ENCODE measurements at regions not wholly inside any gene's neighbourhood (a gene's known extent, or its start where the extent isn't known, plus 50 kb on each side); places are given as distances from the start of the nearest gene placed in this dataset.

DNA sequence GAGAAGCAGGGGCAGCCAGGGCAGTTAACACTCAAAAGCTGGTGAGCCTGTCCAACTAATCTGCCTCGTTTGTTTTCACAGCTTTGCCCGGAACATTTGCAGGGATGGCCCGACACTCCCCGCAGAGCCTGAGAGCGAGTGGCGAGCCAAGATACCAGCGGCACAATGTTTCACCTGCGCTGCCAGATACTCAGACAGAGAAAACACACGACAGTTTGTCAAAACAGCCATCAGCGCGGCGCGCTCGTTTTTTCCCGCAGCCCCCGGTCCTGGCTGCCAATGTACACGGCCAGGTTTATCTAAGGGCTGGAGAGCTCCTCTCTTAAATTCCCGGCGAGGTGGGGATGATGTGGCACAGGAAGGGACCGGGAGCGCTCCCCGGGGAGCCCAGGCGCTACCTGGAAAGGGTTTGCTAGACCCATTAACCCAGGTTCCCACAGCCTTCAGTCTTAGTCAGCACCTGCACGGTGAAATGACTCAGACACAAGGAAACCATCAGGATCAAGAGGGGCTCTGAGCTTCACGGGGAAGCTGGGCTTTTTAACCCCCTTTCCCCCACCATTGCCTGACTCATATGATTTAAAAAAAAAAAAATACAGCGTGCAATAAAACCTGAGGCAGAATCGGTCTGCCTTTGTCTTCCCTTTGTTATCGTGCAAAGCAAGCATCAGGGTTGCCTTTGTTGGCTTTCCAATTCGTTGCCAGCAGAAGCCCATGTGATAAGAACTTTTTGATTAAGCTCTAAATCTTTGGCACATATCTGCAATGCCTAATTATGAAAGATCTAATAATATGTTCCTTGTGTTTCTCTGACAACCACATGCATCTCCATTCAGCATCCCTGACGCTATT lies 186.2 kb downstream of the EFNB2 start:
- DNase-seq: peak; percentile 62

DNA sequence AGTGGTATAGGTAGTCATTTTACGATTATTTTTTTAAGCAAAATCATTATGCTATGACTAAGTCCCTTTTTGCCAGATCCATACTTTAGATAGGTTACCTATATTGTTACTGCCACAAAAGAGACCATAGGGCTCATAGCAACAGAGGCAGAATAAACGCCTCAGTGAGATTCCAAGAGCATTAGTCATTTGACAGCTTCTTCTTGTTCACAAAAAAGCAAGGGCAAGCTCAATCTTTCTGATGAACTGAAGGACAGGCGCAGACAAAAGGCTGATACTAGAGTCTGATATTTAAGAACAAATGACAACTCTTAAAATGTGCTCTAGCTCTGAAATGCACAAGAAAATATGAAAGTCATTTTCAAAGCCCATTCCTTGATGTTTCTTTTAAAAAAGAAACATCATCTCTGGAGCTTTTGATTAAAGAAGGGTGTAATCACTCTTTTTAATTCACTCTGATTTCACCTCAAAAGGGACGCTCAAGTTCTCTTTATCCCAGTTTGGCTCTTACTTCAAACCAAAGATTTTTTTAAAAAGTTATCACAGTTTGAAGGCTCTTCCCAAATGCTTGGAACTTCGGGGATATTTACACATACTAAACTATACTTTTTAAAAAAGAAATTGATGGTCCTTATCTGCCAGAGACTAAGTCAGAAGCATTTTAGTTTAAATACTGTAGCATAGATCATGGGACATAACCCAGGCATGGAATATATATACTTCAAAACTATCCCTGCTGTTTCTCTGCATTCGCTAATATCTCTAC lies 187.2 kb downstream of the EFNB2 start:
- peak; percentile 8 for DNase-seq

DNA sequence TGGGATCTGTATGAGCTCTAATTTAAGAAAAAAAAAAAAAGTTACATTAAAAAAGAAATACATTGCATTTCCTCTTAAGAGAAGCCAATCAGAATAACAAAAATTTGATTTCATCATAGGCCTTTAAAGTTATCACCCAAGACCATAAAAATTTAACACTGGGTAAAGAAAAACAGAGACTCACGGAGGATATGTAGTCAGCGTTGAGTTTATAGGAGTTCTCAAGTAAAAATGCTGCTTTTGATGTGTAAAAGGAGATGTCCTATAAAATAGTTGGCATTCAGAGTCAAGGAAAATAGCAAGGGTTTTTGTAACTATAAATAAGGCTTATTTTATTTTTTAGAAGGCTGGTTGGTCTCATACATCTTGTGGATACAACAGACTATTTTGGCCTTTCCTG lies 191.1 kb downstream of the EFNB2 start:
- no peak for DNase-seq

DNA sequence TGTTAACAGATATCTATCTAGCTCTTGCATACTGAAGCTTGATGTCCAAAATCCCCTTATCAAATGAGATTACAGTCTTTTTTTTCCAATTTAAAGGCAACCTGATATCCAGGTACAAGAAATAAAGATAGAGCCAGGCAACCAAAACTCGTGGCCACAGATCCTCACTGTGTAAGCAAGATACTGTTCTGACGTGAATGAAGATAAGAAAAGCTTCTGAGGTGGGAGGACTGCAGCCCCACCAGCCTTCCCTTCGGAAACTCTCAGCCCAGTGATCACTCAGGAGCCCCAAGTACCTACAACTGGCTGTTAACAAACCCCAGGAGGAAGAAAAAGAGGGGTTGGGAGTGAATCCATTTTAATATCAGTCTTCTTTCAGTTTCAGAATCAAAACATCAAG lies 191.6 kb downstream of the EFNB2 start:
- DNase-seq: no peak

DNA sequence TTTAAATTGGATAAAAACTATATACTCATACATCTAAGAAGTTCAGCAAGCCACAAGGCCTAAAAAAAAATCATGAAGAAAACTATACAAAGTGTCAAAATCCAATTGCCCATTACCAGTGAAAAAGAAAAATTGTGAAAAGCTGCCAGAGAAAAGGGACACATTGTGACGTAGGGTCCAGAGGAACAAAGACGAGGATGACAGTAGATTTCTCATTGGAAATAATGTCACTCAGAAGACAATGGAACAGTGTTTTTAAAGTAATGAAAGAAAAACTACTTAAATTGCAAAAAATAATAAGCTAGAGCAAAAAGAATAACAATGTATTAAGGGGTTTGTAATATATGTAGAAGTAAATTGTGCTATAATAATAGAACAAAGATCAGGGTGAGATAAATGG lies 195.2 kb downstream of the EFNB2 start:
- DNase-seq: no peak

DNA sequence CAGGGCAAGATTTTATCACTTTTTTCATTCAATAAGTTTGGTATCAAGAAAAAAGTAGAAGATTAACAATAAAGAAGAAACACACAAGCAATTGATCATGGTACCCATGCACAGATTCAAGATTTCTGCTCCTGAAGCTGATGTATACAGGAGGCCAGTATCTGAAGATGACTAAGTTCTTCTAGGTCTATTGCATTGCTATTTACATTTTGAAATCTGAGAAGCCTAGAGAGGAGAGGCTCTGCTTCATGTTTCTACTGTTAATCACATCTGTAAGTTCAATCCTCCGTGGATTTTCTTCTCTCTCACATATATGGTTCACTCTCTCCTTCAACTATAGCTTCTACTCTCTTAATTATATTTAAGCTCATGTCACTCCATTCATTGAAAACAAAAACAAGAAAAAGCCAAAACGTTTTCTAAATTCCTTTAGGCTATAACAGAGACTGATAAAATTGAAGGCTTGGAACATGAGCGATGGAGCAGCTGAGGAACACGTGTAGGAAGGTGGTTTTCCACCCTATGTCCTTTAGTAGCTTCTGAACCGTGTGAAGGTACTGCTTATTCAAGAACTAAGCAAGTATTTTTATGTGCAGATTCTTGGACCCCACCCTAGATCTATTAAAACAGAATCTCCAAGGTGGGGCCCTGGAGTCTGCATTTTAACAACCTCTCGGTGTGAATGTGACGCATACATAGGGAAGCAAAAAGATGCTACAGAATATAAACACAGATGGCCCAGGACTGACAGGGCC lies 198.2 kb downstream of the EFNB2 start:
- peak; percentile 26 for DNase-seq

DNA sequence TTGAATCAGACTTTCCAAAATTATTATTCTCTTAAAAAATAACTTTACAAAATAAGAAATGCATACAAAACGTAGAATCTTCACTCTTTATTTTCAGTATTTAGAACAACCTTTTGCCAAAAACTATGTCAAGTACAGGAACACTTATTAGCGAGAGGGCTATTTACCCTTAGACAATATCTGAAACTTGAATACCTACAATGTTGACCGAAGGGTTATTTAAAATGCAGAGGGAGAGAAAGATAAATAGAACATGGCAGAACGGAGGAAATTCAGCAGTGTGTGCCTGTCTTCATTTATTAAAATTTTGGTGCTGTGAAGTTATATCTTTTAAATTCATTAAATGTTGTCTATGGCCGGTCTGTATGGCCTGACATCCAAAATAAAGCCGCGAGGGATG lies 198.8 kb downstream of the EFNB2 start:
- peak; percentile 1 for DNase-seq

DNA sequence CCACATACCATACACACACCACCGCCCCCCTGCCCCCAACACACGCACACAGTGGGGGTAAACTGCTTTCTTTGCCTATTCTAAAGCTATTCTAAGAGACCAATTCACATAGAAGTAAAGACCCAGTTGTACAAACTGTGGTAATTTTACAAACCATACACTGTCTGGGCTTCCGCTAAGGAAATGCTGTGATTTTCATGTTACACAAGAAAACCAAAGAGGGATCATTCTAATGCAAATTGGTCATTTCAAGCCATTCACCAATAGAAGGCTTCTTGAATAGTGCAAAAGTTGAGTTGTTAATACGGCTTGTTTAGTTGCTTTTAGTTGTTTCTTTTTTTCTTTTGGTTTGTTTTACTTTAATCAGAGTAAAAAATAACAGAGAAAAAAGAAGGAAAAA lies 202.8 kb downstream of the EFNB2 start:
- no peak for DNase-seq

DNA sequence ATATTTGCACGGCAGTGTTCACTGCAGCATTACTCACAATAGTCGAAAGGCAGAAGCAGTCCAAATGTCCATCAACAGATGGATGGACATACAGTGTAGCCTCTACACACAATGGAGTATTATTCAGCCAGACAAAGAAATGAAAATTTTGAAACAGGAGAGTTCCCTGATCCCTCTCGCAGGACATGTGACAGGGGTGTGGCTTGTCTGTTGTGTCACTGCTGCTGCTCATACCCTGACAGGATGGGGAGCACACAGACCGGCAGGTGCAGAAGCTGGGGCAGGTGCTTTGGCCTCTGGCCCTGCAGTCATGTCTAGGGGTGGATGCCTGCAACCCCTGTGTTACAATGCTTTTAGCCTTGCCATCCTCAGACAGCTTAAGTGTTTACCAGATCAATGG lies 204.3 kb downstream of the EFNB2 start:
- peak; percentile 4 for DNase-seq

DNA sequence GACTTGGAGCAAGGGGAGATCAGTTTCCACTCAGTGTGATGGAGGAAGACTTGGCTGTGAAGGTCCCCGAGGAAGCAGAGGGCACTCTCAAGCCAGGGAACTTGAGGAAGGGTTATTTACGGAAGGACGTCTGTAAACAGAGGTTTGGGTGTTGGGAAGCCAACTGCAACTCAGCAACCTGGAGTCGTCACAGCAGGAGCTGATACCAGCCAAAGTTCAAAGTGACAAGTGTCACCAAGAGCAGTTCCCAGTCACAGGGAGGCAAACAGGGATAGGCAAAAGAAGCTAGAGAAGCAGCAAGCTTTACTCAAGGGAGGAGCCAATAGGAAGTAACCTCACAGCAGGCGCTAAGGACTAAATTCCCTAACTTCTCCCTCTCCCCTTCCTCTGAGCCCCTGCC lies 205.5 kb downstream of the EFNB2 start:
- DNase-seq: no peak

DNA sequence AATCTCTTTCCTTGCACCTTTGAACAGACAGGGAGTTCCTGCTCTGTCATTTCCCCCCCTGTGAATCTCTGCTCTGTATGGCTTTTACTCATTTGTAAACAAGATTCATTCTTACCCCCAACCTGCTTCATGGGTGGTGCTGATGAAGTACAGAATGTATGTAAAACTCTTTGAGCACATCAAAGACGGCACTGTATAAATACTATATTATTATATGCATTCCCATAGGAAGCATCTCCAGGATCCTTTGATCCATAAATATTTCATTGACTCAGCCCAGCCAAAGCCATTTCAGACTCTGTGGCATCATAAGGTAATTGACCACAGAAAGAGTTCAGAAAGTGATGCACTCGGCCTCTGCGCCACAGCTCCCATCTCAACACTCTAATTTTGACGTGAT lies 208.7 kb downstream of the EFNB2 start:
- DNase-seq: no peak

DNA sequence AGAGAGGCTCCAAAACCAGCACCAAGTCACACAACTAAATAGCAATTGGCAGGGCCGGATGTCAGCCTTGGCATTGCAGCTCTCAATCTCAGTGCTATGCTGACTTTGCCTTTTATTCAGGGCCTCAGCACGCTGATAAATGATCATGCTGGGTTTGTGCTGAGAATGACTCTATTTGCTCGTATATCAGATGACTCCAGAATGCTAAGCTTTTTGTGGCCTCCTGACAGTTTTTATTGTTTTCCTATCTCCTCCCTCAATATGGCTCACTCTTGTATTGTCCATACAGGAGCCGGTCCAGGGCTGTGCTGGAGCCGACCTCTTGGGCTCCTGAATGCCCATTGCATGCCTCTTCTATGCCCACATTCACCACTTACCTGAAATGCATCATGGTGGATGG lies 211.0 kb downstream of the EFNB2 start:
- DNase-seq: no peak

DNA sequence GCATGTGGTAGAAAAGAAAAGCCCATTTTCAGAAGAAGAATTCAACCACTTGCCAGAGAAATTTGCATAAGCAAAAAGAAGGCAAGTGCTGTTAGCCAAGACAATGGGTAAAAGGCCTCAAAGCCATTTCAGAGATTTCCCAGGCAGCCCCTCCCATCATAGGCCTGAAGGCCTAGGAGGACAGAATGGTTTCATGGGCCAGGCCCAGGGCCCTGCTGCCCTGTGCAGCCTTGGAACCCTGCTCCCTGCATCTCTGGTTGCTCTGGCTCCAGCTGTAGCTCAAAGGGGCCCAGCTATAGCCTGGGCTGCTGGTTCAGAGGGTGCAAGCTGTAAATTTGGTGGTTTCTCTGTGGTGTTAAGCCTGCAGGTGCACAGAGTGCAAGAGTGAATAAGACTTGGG lies 212.8 kb downstream of the EFNB2 start:
- no peak for DNase-seq

DNA sequence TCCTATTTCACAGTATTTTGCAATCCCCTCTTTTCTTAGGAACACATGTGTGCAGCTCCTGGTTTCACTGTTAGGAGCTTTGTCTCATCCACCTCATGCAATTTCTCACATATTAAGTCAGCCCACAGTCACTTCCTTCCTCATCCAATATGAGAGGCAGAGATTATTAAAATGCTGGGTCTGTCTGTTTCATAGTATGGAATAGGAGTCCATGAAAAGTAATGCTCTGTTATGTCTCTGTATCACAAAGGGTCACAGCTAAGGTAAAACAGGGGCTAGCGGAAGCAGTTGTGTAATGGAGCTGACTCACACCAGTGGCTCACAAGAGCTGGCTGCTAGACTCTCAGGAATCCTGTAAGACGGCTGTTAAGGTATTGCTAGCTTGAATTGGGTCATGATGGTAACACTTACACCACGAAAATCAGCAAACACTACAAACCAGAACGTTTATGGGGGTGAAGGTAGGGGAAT lies 216.5 kb downstream of the EFNB2 start:
- DNase-seq: no peak

DNA sequence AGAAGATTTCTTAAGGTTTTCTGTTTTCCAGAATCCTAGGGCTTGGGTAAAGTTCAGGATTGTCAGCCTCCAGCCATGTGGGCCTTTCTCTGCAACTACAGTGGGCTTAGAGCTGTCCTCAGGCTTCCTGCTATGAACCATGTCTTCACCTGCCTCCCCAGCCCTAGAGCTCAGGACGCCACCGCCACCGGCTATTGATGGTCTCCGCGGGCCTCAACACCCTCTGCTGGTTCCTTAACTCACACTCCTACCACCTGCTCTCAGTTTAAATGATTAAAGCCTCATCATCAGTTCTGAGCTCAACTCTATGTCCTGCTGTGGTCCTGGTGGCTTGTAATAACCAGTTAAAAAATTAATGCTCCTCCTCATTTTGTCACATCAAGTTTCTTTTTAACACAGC lies 221.0 kb downstream of the EFNB2 start:
- DNase-seq: no peak

DNA sequence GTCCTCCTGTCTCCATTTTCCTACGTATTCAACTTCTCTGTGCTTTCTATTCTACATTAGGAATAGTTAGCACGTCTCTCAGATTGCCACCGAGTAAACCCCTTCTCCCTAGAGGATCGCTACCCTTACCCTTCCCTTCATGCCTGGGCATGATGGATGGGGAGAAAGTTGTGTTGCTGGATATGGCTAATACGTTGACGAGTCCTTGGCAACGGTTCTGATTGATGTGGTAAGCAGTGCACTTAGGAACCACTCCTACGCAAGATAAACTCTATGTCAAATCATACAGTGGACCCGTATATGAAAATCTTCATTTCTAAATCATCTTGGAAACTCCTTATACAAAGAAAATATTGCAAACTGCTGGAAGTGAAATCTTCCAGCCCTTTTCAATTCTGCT lies 224.5 kb downstream of the EFNB2 start:
- no peak for DNase-seq

DNA sequence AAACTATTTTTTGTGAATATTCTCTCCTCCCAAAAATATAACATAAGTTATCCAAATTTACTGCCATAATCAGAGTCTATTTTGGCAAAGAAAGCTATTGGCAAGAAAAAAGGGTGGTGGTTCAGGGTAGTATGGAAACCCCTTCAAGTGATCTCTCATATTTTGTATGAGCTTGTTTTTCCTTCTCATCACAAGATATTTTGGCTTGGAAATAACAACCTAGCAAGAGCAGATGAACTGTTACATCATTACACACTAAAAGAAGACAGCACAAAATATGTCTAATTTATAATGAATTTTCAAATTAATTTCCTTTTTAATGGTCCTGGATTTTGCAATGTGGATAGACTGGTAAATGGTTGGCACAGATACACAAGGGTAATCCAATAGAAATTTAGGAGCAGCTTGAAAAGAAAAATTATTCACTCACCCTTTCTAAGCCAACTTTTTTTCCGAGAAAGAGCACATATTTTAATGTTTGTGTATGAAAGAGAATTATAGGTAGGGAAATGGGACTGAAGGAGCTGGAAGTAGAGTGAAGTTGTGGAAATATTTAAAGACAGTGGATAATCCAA lies 225.1 kb downstream of the EFNB2 start:
- DNase-seq: no peak

DNA sequence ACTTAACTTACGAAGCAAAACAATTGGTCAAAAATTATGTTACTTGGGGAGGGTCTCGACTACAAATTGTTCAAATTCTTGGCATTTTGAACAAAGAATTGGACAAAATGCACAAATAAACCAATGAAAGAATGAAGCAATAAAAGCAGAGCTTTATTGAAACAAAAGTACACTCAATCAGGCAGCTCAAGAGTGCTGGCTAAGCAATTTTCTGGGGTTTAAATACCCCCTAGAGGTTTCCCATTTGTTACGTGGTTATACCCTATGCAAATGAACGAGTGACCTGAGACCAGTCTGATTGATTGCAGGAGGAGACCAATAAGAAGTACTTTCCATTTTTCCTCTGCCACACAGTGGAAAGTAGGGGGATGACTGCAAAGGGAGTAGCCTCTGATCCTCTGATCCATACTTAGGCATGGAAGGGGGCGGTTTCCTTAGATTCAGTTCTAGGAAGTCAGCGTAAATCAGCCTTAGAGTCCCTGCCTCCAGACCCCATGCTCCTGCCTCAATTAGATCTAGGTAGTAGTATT lies 228.6 kb downstream of the EFNB2 start:
- no peak for DNase-seq

DNA sequence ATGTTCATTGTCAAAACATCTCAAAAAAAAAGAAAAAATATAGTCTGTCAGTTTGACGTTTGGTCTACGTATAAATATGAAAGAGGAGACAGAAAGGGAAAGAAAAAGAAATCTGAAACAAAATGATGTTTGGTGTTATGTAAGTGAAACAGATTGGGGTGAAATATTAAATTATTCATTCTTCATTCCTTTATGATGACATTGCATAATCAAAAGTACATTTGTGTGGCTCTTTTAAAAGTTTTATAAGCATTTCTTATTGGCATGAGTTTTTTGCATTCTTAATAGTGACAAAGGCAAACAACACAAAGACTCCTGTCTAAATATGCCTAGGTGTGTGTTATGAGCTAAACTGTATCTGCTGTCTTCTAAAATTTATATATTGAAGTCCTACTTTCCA lies 232.6 kb downstream of the EFNB2 start:
- DNase-seq: no peak

DNA sequence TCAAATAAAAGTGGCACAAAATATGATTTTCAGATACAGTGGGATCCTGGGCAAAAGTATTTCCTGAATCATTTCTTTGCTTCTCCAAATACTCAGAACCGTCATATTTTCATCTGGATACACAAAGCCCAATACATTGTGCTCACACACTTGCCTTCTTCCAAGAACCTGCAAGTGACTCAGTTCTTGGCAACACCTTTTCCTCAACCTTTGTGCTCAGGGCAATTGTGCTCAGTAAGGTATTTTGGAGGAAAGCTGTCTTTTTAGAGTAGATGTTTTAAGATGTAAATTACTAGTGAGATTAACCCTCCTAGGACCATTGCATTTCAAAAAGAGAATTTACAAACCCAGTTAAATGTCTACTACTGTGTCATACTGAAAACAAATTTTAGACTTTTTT lies 233.5 kb downstream of the EFNB2 start:
- DNase-seq: no peak

DNA sequence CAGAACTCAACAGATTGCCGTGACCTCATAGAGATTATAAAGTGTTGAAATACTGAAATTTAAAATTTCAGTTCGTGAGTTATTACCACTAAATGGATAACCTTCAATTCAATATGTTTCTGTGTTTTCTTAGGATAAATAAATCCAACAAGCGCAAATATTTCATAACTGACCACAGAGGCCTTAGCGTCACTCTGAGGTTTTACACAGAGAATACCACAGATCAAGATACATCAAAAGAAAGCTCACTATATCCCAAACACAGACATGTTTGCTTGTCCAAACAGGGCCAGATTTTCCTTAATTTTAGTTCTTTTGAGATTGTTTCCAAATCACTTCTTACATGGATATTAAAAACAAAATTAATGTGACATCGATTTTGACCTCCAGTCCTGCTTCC lies 235.8 kb downstream of the EFNB2 start:
- no peak for DNase-seq

DNA sequence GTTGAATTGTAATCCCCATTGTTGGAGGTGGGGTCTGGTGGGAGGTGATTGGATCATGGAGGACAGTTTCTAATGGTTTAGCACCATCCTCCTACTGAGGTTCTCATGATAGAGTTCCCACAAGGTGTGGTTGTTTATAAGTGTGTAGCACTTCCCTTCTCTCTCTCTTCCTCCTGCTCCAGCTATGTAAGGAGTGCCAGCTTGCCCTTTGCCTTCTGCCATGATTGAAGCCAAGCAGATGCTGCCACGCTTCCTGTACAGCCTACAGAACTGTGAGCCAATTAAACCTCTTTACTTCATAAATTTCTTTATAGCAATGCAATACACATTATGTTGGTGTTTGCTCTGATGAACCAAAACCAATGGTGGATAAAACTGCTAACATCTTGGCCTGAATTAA lies 238.2 kb downstream of the EFNB2 start:
- DNase-seq: no peak

DNA sequence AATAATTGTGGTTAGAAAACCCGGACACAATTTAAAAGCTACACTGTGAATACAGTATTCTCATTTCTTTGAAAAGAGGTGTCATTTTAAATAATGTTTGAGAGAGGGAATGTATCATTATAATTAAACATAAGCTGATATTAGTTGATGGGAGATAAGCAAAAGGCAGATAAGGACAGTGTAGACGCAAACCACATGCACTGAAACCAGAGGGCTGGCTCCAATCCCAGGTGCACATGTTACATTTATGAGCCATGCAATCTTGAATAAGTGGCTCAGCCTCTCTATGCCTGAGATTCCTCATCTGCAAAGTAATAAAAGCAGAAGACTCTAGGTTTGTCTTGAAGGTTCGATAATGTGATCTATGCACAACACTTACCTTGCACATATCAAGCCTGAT lies 238.7 kb downstream of the EFNB2 start:
- DNase-seq: no peak

Data from DMS53 (cell line).